Neural cell (in vitro differentiated cells): ENCODE measurements at regions not wholly inside any gene's neighbourhood (a gene's known extent, or its start where the extent isn't known, plus 50 kb on each side); places are given as distances from the start of the nearest gene placed in this dataset.
"Not testable (repeated sequence)": the region's sequence is repeated elsewhere in the genome, so short reads cannot be mapped to it uniquely, and the experiment has no call there.

Experiments
- H2AFZ ChIP-seq: fragments of 200-600, 300-800 bp; sonication (generic), shearing (Covaris generic); 2 replicates; pipeline ENCODE4 v1.6.0; 2014; ENCODE audit warnings: low read depth, mild to moderate bottlenecking, antibody characterized with exemption, low read length, moderate library complexity
- H3F3A ChIP-seq: fragments of 200-600 bp; shearing (Covaris generic); 2 replicates; pipeline ENCODE4 v1.6.1; 2016; ENCODE audit warnings: mild to moderate bottlenecking, moderate library complexity, mixed read lengths, antibody characterized with exemption, low read length; ENCODE audit not compliant: insufficient read depth, poor library complexity, severe bottlenecking
- H3K27ac ChIP-seq: fragments of 200-600, 300-800 bp; sonication (generic), shearing (Covaris generic); 2 replicates; pipeline ENCODE4 v1.5.1; 2014; ENCODE audit warnings: mild to moderate bottlenecking, low read length, moderate library complexity
- H3K27me3 ChIP-seq: fragments of 300-800, 200-600 bp; sonication (generic), shearing (Covaris generic); 2 replicates; pipeline ENCODE4 v1.6.0; 2014; ENCODE audit warnings: mild to moderate bottlenecking, low read depth, low read length, moderate library complexity; ENCODE audit not compliant: insufficient read depth
- H3K36me3 ChIP-seq: fragments of 300-800, 200-600 bp; sonication (generic), shearing (Covaris generic); 2 replicates; pipeline ENCODE4 v1.5.1; 2014; ENCODE audit warnings: mild to moderate bottlenecking, antibody characterized with exemption, low read length, moderate library complexity; ENCODE audit not compliant: insufficient read depth
- H3K4me2 ChIP-seq: fragments of 300-800, 200-600 bp; sonication (generic), shearing (Covaris generic); 2 replicates; pipeline ENCODE4 v1.6.0; 2014; ENCODE audit warnings: mild to moderate bottlenecking, low read length
- H3K4me3 ChIP-seq: fragments of 300-800, 200-600 bp; sonication (generic), shearing (Covaris generic); 2 replicates; pipeline ENCODE4 v1.5.1; 2014; ENCODE audit warnings: mild to moderate bottlenecking, low read length, moderate library complexity
- H3K79me2 ChIP-seq: fragments of 200-600 bp; shearing (Covaris generic); replicated peaks from 2 replicates; pipeline ENCODE4 v1.6.0; 2014; ENCODE audit warnings: mild to moderate bottlenecking, low read length, moderate library complexity; ENCODE audit not compliant: insufficient read depth
- H3K9ac ChIP-seq: fragments of 300-800, 200-600 bp; sonication (generic), shearing (Covaris generic); 2 replicates; pipeline ENCODE4 v1.6.1; 2016; ENCODE audit warnings: mild to moderate bottlenecking, low read length, mixed read lengths
- H3K9me2 ChIP-seq: fragments of 200-600 bp; shearing (Covaris generic); 2 replicates; pipeline ENCODE4 v1.6.1; 2016; ENCODE audit warnings: mild to moderate bottlenecking, low read length, mixed read lengths; ENCODE audit not compliant: insufficient read depth
- H3K9me3 ChIP-seq: fragments of 200-600, 300-800 bp; sonication (generic), shearing (Covaris generic); 2 replicates; pipeline ENCODE4 v1.6.1; 2016; ENCODE audit warnings: mild to moderate bottlenecking, mixed run types, low read length, moderate library complexity, mixed read lengths
- H4K20me1 ChIP-seq: fragments of 200-600 bp; shearing (Covaris generic); 2 replicates; pipeline ENCODE4 v1.6.1; 2016; ENCODE audit warnings: mild to moderate bottlenecking, mixed run types; ENCODE audit not compliant: insufficient read depth
- EP300 ChIP-seq: fragments of 450-650 bp; conservative IDR thresholded peaks from 2 replicates; pipeline ENCODE4 v1.6.1; 2014; ENCODE audit warnings: antibody characterized with exemption, mild to moderate bottlenecking, moderate library complexity; ENCODE audit not compliant: poor library complexity, severe bottlenecking
- EZH2 ChIP-seq: fragments of 200-600, 300-800 bp; shearing (Covaris generic), sonication (generic); IDR thresholded peaks from 2 replicates; pipeline ENCODE4 v1.6.1; 2014; ENCODE audit warnings: antibody characterized with exemption, low read length, borderline replicate concordance, mild to moderate bottlenecking; ENCODE audit not compliant: insufficient read depth, poor library complexity, severe bottlenecking
- MXI1 ChIP-seq: fragments of 450-650 bp; conservative IDR thresholded peaks from 2 replicates; pipeline ENCODE4 v1.6.1; 2014; ENCODE audit warnings: antibody characterized with exemption, mild to moderate bottlenecking; ENCODE audit not compliant: poor library complexity, severe bottlenecking
- POLR2AphosphoS5 ChIP-seq: IDR thresholded peaks from 2 replicates; pipeline ENCODE4 v1.6.1; 2012
- RAD21 ChIP-seq: fragments of 450-650 bp; conservative IDR thresholded peaks from 2 replicates; pipeline ENCODE4 v1.6.1; 2014; ENCODE audit warnings: antibody characterized with exemption, mild to moderate bottlenecking, moderate library complexity
- SMC3 ChIP-seq: fragments of 450-650 bp; conservative IDR thresholded peaks from 2 replicates; pipeline ENCODE4 v1.6.1; 2014; ENCODE audit warnings: antibody characterized with exemption, mild to moderate bottlenecking, moderate library complexity; ENCODE audit not compliant: poor library complexity
- TAF1 ChIP-seq: IDR thresholded peaks from 2 replicates; pipeline ENCODE4 v1.6.1; 2012; ENCODE audit warnings: low read depth
- TF ChIP-seq, protein P1 (sequence below): fragments of 450-650 bp; IDR thresholded peaks from 2 replicates; pipeline ENCODE4 v1.5.1; 2014; ENCODE audit warnings: antibody characterized with exemption, mild to moderate bottlenecking, moderate library complexity; ENCODE audit not compliant: poor library complexity, severe bottlenecking
- TF ChIP-seq, protein P2 (sequence below): IDR thresholded peaks from 2 replicates; pipeline ENCODE4 v1.6.1; 2012; ENCODE audit warnings: borderline replicate concordance

DNA sequence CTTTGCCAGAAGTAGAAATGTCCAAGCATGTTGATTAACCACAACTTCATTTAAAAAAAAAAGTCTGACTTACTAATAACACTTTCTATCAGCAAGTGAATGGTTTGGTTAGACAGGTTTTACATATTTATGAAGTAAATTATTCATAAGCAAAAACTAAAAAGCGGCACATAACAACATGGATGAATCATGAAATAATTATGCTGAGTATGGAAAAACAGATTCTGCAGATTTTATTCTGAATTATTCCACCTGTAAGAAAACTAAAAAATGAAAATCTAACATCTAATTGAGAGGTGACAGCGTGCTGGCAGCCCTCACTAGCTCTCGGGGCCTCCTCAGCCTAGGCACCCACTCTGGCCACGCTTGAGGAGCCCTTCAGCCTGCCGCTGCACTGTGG, 173.5 kb downstream of the ADAM29 start:
- no peaks in the 10 kb centered on the region for H3K36me3 ChIP-seq
- TF ChIP-seq SMC3 (no peak), EZH2 (no peak), EP300 (no peak), RAD21 (no peak), POLR2AphosphoS5 (no peak), MXI1 (no peak), TAF1 (no peak)
- TF ChIP-seq, protein P1, sequence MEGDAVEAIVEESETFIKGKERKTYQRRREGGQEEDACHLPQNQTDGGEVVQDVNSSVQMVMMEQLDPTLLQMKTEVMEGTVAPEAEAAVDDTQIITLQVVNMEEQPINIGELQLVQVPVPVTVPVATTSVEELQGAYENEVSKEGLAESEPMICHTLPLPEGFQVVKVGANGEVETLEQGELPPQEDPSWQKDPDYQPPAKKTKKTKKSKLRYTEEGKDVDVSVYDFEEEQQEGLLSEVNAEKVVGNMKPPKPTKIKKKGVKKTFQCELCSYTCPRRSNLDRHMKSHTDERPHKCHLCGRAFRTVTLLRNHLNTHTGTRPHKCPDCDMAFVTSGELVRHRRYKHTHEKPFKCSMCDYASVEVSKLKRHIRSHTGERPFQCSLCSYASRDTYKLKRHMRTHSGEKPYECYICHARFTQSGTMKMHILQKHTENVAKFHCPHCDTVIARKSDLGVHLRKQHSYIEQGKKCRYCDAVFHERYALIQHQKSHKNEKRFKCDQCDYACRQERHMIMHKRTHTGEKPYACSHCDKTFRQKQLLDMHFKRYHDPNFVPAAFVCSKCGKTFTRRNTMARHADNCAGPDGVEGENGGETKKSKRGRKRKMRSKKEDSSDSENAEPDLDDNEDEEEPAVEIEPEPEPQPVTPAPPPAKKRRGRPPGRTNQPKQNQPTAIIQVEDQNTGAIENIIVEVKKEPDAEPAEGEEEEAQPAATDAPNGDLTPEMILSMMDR = no peak
- TF ChIP-seq, protein P2, sequence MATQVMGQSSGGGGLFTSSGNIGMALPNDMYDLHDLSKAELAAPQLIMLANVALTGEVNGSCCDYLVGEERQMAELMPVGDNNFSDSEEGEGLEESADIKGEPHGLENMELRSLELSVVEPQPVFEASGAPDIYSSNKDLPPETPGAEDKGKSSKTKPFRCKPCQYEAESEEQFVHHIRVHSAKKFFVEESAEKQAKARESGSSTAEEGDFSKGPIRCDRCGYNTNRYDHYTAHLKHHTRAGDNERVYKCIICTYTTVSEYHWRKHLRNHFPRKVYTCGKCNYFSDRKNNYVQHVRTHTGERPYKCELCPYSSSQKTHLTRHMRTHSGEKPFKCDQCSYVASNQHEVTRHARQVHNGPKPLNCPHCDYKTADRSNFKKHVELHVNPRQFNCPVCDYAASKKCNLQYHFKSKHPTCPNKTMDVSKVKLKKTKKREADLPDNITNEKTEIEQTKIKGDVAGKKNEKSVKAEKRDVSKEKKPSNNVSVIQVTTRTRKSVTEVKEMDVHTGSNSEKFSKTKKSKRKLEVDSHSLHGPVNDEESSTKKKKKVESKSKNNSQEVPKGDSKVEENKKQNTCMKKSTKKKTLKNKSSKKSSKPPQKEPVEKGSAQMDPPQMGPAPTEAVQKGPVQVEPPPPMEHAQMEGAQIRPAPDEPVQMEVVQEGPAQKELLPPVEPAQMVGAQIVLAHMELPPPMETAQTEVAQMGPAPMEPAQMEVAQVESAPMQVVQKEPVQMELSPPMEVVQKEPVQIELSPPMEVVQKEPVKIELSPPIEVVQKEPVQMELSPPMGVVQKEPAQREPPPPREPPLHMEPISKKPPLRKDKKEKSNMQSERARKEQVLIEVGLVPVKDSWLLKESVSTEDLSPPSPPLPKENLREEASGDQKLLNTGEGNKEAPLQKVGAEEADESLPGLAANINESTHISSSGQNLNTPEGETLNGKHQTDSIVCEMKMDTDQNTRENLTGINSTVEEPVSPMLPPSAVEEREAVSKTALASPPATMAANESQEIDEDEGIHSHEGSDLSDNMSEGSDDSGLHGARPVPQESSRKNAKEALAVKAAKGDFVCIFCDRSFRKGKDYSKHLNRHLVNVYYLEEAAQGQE = no peak
- H4K20me1 ChIP-seq = no peaks in the 10 kb centered on the region
- no peaks in the 10 kb centered on the region for H3K27me3 ChIP-seq
- no peaks in the 10 kb centered on the region for H3K9me2 ChIP-seq
- no peak overlapping the region for H2AFZ ChIP-seq
- H3K4me2 ChIP-seq = no peak overlapping the region
- no peaks in the 10 kb centered on the region for H3F3A ChIP-seq
- H3K4me3 ChIP-seq = no peak overlapping the region
- H3K27ac ChIP-seq = no peak overlapping the region
- H3K9me3 ChIP-seq = no peaks in the 10 kb centered on the region
- no peaks in the 10 kb centered on the region for H3K79me2 ChIP-seq
- no peak overlapping the region for H3K9ac ChIP-seq

DNA sequence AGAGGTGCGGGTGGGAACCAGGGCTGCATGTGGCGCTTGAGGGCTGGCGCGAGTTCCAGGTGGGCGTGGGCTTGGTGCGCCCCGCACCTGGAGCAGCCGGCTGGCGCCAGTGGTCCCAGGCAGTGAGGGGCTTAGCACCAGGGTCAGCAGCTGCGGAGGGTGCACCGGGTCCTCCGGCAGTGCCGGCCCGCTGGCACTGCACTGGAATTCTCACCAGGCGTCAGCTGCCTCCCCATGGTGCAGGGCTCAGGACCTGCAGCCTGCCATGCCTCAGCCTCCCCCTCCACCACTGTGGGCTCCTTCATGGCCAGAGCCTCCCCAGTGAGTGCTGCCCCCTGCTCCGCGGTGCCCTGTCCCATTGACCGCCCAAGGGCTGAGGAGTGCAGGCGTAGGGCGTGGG, 174.0 kb downstream of the ADAM29 start:
- Histone ChIP-seq H3K36me3 (no peaks in the 10 kb centered on the region), H3K4me3 (no peak overlapping the region), H3K9me3 (no peaks in the 10 kb centered on the region), H3K27me3 (no peaks in the 10 kb centered on the region), H3K9me2 (no peaks in the 10 kb centered on the region), H3F3A (no peaks in the 10 kb centered on the region), H3K27ac (no peak overlapping the region), H2AFZ (no peak overlapping the region), H3K79me2 (no peaks in the 10 kb centered on the region), H4K20me1 (no peaks in the 10 kb centered on the region), H3K4me2 (no peak overlapping the region), H3K9ac (no peak overlapping the region)
- TF ChIP-seq, protein P1 = no peak
- TF ChIP-seq SMC3 (no peak), RAD21 (no peak), EP300 (no peak), POLR2AphosphoS5 (no peak), EZH2 (no peak), MXI1 (no peak), TAF1 (no peak)
- TF ChIP-seq, protein P2 = no peak

DNA sequence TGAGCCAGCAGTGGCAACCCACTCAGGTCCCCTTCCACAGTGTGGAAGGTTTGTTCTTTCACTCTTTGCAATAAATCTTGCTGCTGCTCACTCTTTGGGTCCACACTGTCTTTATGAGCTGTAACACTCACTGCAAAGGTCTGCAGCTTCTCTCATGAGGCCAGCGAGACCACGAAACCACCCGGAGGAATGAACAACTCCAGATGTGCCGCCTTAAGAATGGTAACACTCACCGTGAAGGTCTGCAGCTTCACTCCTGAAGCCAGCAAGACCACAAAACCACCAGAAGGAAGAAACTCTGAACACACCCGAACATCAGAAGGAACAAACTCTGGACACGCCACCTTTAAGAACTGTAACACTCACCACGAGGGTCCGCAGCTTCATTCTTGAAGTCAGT, 174.9 kb downstream of the ADAM29 start:
- H3K4me2 ChIP-seq, H3K9ac ChIP-seq, H3K79me2 ChIP-seq, H3K36me3 ChIP-seq, H3K27me3 ChIP-seq, H3F3A ChIP-seq, H3K27ac ChIP-seq, H3K4me3 ChIP-seq, H2AFZ ChIP-seq, H4K20me1 ChIP-seq, H3K9me2 ChIP-seq, H3K9me3 ChIP-seq: not testable (repeated sequence)
